HG02970 (cell line): ENCODE measurements at regions not wholly inside any gene's neighbourhood (a gene's known extent, or its start where the extent isn't known, plus 50 kb on each side); places are given as distances from the start of the nearest gene placed in this dataset.
"Not testable (repeated sequence)": the region's sequence is repeated elsewhere in the genome, so short reads cannot be mapped to it uniquely, and the experiment has no call there.

ENCODE experiments used
- ATAC-seq: cut with Tn5 transposase; IDR thresholded peaks from one replicate; pipeline ENCODE4 v1.9.1; 2021; ENCODE audit warnings: mild to moderate bottlenecking, moderate library complexity, moderate number of reproducible peaks; ENCODE audit not compliant: unreplicated experiment, low FRiP score

GRCh38 chr2:83991992-83992391, 467.1 kb downstream of the SUCLG1 start:
- no peak for ATAC-seq

- ATAC-seq, result no peak
These were observed 468.4 kb downstream of the SUCLG1 start for GRCh38 chr2:83990636-83991035.

GRCh38 chr2:83976628-83977027, 482.5 kb downstream of the SUCLG1 start:
- not testable (repeated sequence) for ATAC-seq

GRCh38 chr2:83972128-83972527, 487.0 kb downstream of the SUCLG1 start:
- ATAC-seq, result no peak

- no peak for ATAC-seq
These were observed 487.5 kb downstream of the SUCLG1 start for GRCh38 chr2:83971547-83971946.

GRCh38 chr2:83970217-83970929, 488.7 kb downstream of the SUCLG1 start:
- no peak for ATAC-seq

GRCh38 chr2:83969085-83969484, 490.0 kb downstream of the SUCLG1 start:
- ATAC-seq, result no peak

- ATAC-seq, result no peak
These were observed 491.2 kb downstream of the SUCLG1 start for GRCh38 chr2:83967854-83968253.

GRCh38 chr2:83966946-83967345, 492.1 kb downstream of the SUCLG1 start:
- not testable (repeated sequence) for ATAC-seq

GRCh38 chr2:83961512-83961911, 497.6 kb downstream of the SUCLG1 start:
- no peak for ATAC-seq

GRCh38 chr2:83960371-83960770, 498.7 kb downstream of the SUCLG1 start:
- ATAC-seq, result no peak

- ATAC-seq, result no peak
These were observed 499.8 kb downstream of the SUCLG1 start for GRCh38 chr2:83959266-83959665.

GRCh38 chr2:83956991-83957390, 502.1 kb downstream of the SUCLG1 start:
- no peak for ATAC-seq

GRCh38 chr2:83953697-83954096, 505.4 kb downstream of the SUCLG1 start:
- ATAC-seq, result no peak

- ATAC-seq, result no peak
These were observed 507.6 kb downstream of the SUCLG1 start for GRCh38 chr2:83951378-83951947.

GRCh38 chr2:83949361-83949760, 509.7 kb downstream of the SUCLG1 start:
- no peak for ATAC-seq

GRCh38 chr2:83944191-83944590, 514.9 kb downstream of the SUCLG1 start:
- no peak for ATAC-seq

GRCh38 chr2:83943265-83943664, 515.8 kb downstream of the SUCLG1 start:
- no peak for ATAC-seq

- ATAC-seq, result no peak
These were observed 517.2 kb downstream of the SUCLG1 start for GRCh38 chr2:83941886-83942285.

- ATAC-seq, result no peak
These were observed 525.3 kb downstream of the SUCLG1 start for GRCh38 chr2:83933749-83934148.

- ATAC-seq, result no peak
These were observed 535.5 kb downstream of the SUCLG1 start for GRCh38 chr2:83923531-83923930.

- no peak for ATAC-seq
These were observed 542.5 kb downstream of the SUCLG1 start for GRCh38 chr2:83916559-83916958.
